GM12878 (cell line): ENCODE measurements at regions not wholly inside any gene's neighbourhood (a gene's known extent, or its start where the extent isn't known, plus 50 kb on each side); places are given as distances from the start of the nearest gene placed in this dataset.

ENCODE experiments used
- ATAC-seq: fragments of 200-7000 bp; cut with Tn5 transposase; 3 replicates; pipeline ENCODE4 v1.9.1; 2020; ENCODE audit warnings: mild to moderate bottlenecking, moderate library complexity
- BruUV-seq: library from RNA; stranded (reverse); fragments of 400-500 nt; replicated peaks from 2 replicates; lab custom pipeline; 2021; lab: Mats Ljungman, UMichigan
- CTCF ChIA-PET: fragments of 300-600 bp; sonication (Branson Sonifier 250); formaldehyde crosslinking; extraction: SDS; loops from one replicate; lab custom pipeline; 2021; ENCODE audit warnings: inconsistent platforms; lab: Yijun Ruan, JAX
- POLR2A ChIA-PET: fragments of 350-600 bp; formaldehyde crosslinking; extraction: SDS; loops from one replicate; lab custom pipeline; 2021; ENCODE audit warnings: inconsistent platforms; lab: Charles Lee
- RAD21 ChIA-PET: fragments of 300-600 bp; sonication (Branson Sonifier 250); formaldehyde crosslinking; loops from one replicate; lab custom pipeline; 2023; ENCODE audit warnings: antibody characterized with exemption; ENCODE audit not compliant: unreplicated experiment; lab: Charles Lee
- SMC1A ChIA-PET: fragments of 300-600 bp; sonication (Branson Sonifier 250); formaldehyde crosslinking; loops from one replicate; lab custom pipeline; 2023; ENCODE audit not compliant: unreplicated experiment, uncharacterized antibody; lab: Charles Lee
- DNase-seq: peaks from one replicate; pipeline ENCODE4 v3.0.0-alpha.2; 2011; ENCODE audit warnings: low read depth, low spot score
- FAIRE-seq: peaks from 3 replicates; lab custom pipeline; 2011; peaks lifted over from hg19 to GRCh38; lab: Jason Lieb, UNC
- H2AFZ ChIP-seq: 2 replicates; pipeline ENCODE4 v1.6.0; 2011; ENCODE audit warnings: low read depth, low read length, control low read depth; ENCODE audit not compliant: control insufficient read depth
- H3K27ac ChIP-seq: 2 replicates; pipeline ENCODE4 v1.5.1; 2011; ENCODE audit warnings: control low read depth; ENCODE audit not compliant: control insufficient read depth, insufficient read depth
- H3K27me3 ChIP-seq, 2 experiments: replicated peaks in 1 of 2; 2 replicates each; pipeline versions ENCODE4 v1.6.0 to v1.6.1; 2011; ENCODE audit warnings: low read length in 1 of 2; ENCODE audit not compliant: control insufficient read depth in 2 of 2, insufficient read depth in 2 of 2
- H3K36me3 ChIP-seq, 2 experiments: 2 replicates each; pipeline ENCODE4 v1.5.1; 2011; ENCODE audit warnings: low read length in 1 of 2; ENCODE audit not compliant: control insufficient read depth in 2 of 2, insufficient read depth in 2 of 2
- H3K4me1 ChIP-seq: 2 replicates; pipeline ENCODE4 v1.6.1; 2011; ENCODE audit warnings: mild to moderate bottlenecking, low read length, moderate library complexity, mixed read lengths; ENCODE audit not compliant: control insufficient read depth, insufficient read depth
- H3K4me2 ChIP-seq: 2 replicates; pipeline ENCODE4 v1.6.0; 2011; ENCODE audit warnings: control low read depth; ENCODE audit not compliant: control insufficient read depth, insufficient read depth
- H3K4me3 ChIP-seq: fragments of 200-600 bp; sonication (generic); 2 replicates; pipeline ENCODE4 v1.5.1; 2016
- H3K79me2 ChIP-seq: 2 replicates; pipeline ENCODE4 v1.6.0; 2011; ENCODE audit warnings: low read length; ENCODE audit not compliant: control insufficient read depth, insufficient read depth
- H3K9ac ChIP-seq: 2 replicates; pipeline ENCODE4 v1.8.0; 2011; ENCODE audit warnings: low read length, control low read depth, mixed read lengths; ENCODE audit not compliant: control insufficient read depth, insufficient read depth
- H3K9me3 ChIP-seq: replicated peaks from 3 replicates; pipeline ENCODE4 v1.5.1; 2011; ENCODE audit warnings: mild to moderate bottlenecking, low read length; ENCODE audit not compliant: control insufficient read depth, insufficient read depth
- H4K20me1 ChIP-seq: 2 replicates; pipeline ENCODE4 v1.6.0; 2011; ENCODE audit not compliant: control insufficient read depth, insufficient read depth
- CREB1 ChIP-seq: IDR thresholded peaks from 2 replicates; pipeline ENCODE4 v1.6.1; 2012; ENCODE audit warnings: low read depth, mild to moderate bottlenecking, inconsistent platforms
- ELK1 ChIP-seq: IDR thresholded peaks from 2 replicates; pipeline ENCODE4 v1.6.1; 2012; ENCODE audit warnings: low read depth, low read length, improper control_type of control experiment
- NFYA ChIP-seq: IDR thresholded peaks from 2 replicates; pipeline ENCODE4 v1.6.1; 2011; ENCODE audit warnings: low read depth, mild to moderate bottlenecking, low read length, improper control_type of control experiment, borderline replicate concordance
- RB1 ChIP-seq: fragments of 450-650 bp; formaldehyde crosslinking; IDR thresholded peaks from 2 replicates; pipeline ENCODE4 v1.6.1; 2017; ENCODE audit warnings: mild to moderate bottlenecking, borderline replicate concordance
- SUPT20H ChIP-seq: IDR thresholded peaks from 2 replicates; pipeline ENCODE4 v1.6.1; 2011; ENCODE audit warnings: low read depth, mild to moderate bottlenecking, low read length, moderate library complexity, borderline replicate concordance; ENCODE audit not compliant: control insufficient read depth
- WGBS: methylation state at CpG from one replicate; pipeline ENCODE4 v1.1.6; 2016; ENCODE audit warnings: low lambda C conversion rate; ENCODE audit not compliant: insufficient replicate concordance, insufficient coverage; ENCODE audit errors: missing lambda C conversion rate; 5-methylcytosine and 5-hydroxymethylcytosine counted together
- in situ Hi-C: fragments of 300-500 bp; cut with MboI; formaldehyde crosslinking; loops from 9 replicates; pipeline ENCODE4 v1.14.3; 2018; ENCODE audit warnings: mixed read lengths
- intact Hi-C: fragments of 100-400 bp; cut with micrococcal nuclease; formaldehyde crosslinking; loops from one replicate; pipeline ENCODE4 v1.14.2; 2022; ENCODE audit not compliant: unreplicated experiment
- TF ChIP-seq, protein P1 (sequence below), 3 experiments: IDR thresholded peaks in 2 of 3; conservative IDR thresholded peaks in 1 of 3; 2 replicates each; pipeline ENCODE4 v1.5.1; 2011; ENCODE audit warnings: low read depth in 3 of 3, low read length in 3 of 3, mild to moderate bottlenecking in 3 of 3, control low read depth in 2 of 3, moderate library complexity in 2 of 3, inconsistent platforms in 1 of 3, mixed read lengths in 1 of 3; ENCODE audit not compliant: control insufficient read depth in 2 of 3, insufficient read depth in 1 of 3; ENCODE audit errors: extremely low read depth in 1 of 3
- TF ChIP-seq, protein P2 (sequence below): IDR thresholded peaks from 2 replicates; pipeline ENCODE4 v1.6.1; 2012; ENCODE audit warnings: mild to moderate bottlenecking, low read depth, low read length

- TF ChIP-seq, protein P1, sequence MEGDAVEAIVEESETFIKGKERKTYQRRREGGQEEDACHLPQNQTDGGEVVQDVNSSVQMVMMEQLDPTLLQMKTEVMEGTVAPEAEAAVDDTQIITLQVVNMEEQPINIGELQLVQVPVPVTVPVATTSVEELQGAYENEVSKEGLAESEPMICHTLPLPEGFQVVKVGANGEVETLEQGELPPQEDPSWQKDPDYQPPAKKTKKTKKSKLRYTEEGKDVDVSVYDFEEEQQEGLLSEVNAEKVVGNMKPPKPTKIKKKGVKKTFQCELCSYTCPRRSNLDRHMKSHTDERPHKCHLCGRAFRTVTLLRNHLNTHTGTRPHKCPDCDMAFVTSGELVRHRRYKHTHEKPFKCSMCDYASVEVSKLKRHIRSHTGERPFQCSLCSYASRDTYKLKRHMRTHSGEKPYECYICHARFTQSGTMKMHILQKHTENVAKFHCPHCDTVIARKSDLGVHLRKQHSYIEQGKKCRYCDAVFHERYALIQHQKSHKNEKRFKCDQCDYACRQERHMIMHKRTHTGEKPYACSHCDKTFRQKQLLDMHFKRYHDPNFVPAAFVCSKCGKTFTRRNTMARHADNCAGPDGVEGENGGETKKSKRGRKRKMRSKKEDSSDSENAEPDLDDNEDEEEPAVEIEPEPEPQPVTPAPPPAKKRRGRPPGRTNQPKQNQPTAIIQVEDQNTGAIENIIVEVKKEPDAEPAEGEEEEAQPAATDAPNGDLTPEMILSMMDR (IDR thresholded peaks at IDR 0.05 in 2 of 3, conservative IDR thresholded peaks at IDR 0.05 in 1 of 3; ENCODE audit: control insufficient read depth in 2 of 3, extremely low read depth in 1 of 3, insufficient read depth in 1 of 3, low read depth in 3 of 3, low read length in 3 of 3): no peak
Observed at GRCh38 chr2:226611944-226612318, 187.7 kb downstream of the IRS1 start (continued).

DNA sequence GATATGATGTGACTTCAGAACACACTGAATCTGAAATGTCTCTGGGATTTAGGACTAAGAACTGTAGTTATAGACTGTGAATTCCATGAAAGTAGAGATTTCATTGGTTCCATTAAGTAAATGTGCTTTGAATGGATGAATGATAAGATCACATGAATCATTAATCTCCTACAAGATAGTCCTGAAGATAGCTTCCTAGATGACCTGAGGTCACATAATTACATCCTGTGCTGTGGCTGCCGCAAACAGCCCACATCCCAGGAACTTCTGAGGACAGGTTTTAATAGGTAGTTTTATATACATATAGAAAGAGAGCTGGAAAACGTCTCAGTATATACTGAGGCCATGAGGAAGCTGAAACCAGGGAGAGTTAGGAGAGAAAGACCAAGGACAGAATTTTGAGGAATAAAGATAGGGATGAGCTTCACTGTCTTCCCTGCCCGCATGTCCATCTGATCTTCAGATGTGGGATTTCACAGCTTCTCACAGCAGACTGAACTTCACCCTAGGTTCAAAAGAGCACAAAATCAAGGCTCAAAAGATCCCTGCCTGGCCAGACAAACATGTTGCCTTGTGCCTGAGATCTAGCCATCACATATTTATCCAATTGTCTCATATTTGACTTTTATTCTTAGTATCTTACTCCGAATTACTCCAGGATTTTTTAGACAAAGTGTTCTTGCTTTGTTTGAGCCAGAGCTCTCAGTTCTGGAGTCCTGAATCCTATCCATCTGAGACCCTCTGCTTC, 188.2 kb downstream of the IRS1 start:
- Histone ChIP-seq H3K9ac (no peak overlapping the region), H3K9me3 (no peaks in the 10 kb centered on the region), H2AFZ (no peak overlapping the region), H3K4me3 (no peak overlapping the region), H4K20me1 (no peaks in the 10 kb centered on the region), H3K27ac (no peak overlapping the region), H3K36me3 (no peaks in the 10 kb centered on the region), H3K79me2 (no peaks in the 10 kb centered on the region), H3K27me3 (no peaks in the 10 kb centered on the region), H3K4me2 (no peak overlapping the region), H3K4me1 (no peaks in the 10 kb centered on the region)
- ATAC-seq (no peak), DNase-seq (no peak), FAIRE-seq (no peak)
- CTCF ChIA-PET: no interaction called here
- no TSS peak for BruUV-seq
- POLR2A ChIA-PET: no interaction called here
- RAD21 ChIA-PET: no interaction called here
- WGBS: 28% methylated on average over 4 of the region's 4 CpGs
- in situ Hi-C loops (no loop called here), intact Hi-C loops (no loop called here)
- SMC1A ChIA-PET: no interaction called here
- TF ChIP-seq ELK1 (no peak), NFYA (no peak), RB1 (no peak), SUPT20H (no peak), CREB1 (no peak)
- TF ChIP-seq, protein P2, sequence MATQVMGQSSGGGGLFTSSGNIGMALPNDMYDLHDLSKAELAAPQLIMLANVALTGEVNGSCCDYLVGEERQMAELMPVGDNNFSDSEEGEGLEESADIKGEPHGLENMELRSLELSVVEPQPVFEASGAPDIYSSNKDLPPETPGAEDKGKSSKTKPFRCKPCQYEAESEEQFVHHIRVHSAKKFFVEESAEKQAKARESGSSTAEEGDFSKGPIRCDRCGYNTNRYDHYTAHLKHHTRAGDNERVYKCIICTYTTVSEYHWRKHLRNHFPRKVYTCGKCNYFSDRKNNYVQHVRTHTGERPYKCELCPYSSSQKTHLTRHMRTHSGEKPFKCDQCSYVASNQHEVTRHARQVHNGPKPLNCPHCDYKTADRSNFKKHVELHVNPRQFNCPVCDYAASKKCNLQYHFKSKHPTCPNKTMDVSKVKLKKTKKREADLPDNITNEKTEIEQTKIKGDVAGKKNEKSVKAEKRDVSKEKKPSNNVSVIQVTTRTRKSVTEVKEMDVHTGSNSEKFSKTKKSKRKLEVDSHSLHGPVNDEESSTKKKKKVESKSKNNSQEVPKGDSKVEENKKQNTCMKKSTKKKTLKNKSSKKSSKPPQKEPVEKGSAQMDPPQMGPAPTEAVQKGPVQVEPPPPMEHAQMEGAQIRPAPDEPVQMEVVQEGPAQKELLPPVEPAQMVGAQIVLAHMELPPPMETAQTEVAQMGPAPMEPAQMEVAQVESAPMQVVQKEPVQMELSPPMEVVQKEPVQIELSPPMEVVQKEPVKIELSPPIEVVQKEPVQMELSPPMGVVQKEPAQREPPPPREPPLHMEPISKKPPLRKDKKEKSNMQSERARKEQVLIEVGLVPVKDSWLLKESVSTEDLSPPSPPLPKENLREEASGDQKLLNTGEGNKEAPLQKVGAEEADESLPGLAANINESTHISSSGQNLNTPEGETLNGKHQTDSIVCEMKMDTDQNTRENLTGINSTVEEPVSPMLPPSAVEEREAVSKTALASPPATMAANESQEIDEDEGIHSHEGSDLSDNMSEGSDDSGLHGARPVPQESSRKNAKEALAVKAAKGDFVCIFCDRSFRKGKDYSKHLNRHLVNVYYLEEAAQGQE: no peak
